ENCODE measurements at regions not wholly inside any gene's neighbourhood (a gene's known extent, or its start where the extent isn't known, plus 50 kb on each side); places are given as distances from the start of the nearest gene placed in this dataset.
"Not testable (repeated sequence)": the region's sequence is repeated elsewhere in the genome, so short reads cannot be mapped to it uniquely, and the experiment has no call there.

DNA sequence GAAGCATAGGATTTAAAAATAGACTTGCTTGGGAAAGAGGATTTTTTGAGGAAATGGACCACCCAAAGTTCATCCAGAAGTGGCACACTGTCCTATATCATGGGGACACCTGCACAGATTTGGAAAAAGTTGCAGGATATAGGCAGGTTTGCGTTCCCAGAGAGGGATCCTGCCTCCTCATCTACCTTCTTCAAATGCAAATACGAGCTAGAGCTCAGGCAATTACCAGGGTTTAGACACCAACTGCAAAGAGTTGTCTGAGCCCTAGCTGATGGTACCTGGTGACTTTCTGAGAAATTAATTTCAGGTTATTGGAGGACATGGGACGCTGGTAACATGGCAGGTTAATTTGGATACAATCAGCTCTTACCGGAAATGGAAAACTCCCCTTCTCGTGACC is 423.7 kb upstream of the MTPN start:
- no peak for DNase-seq

DNA sequence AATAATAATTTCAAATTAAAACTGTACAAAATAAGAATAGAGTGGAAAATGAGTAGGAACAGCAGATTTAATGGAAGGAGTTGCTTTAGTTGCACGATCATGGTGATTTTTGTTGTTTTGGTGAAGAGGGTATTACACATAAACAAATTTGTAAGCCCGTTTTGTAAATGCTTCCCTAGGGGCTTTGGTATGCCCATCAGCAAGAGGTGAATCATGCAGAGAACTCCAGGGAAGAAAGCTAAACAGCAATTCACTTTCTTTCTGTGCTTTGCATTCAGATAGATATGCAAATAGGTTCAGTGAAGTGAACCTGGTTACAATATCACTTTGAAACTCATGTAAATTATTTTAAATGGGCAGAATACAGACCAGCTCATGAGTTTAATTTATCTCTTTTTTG is 422.2 kb upstream of the MTPN start:
- DNase-seq = no peak

DNA sequence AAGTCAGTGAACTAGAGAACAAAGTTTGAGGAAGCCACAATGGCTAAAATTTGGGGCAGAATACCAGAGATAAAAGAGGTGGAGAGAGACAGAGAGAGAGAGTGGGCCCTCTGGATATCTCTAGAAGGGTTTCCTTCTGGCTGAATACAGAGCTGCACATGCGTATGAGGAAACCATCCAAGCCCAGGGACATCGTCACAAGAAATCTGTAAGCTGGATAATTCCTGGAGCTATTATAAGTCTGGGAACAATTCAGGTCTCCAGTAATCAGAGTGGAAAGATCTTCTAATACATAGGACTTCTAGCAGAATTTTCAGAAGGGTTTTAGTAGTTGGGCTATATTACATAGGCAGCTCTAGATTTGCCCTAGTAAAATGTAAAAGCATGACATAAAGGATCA is 415.7 kb upstream of the MTPN start:
- DNase-seq = no peak

DNA sequence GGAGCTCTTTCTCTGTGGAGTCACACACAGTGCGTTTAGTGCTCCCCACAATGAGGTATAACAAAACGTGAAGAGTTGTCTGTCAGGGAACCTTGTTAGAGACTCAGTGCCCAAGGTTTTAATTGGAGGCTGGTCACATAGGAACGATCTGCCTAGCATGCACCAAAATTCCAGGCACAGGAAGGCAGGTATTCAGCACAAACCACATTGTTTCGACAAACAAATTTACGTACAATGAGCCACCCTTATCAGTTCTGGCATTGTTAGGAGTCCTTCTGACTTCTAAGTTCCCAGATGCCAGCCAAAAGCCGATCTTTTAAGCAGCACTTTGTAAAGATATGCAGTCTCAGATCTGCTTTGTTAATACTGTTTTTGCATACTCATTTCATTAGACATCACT is 414.2 kb upstream of the MTPN start:
- no peak for DNase-seq

DNA sequence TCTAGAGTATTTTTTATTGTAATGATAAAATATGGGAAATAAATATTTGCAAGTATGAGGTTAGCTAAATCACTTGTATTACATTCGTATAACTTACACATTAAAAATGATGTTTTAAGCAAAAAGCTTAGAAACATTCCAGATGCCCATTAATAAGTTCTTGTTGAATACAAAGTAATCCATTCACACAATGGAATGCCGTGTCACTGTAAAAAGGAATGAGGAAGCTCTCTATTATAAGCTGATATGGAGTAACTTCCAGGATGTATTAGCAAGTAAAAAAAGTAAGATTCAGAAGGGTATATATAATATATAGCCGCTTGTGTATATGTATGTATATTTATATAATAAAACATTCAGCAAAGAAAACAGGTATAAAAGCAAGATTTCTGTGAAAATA is 412.8 kb upstream of the MTPN start:
- DNase-seq = no peak

DNA sequence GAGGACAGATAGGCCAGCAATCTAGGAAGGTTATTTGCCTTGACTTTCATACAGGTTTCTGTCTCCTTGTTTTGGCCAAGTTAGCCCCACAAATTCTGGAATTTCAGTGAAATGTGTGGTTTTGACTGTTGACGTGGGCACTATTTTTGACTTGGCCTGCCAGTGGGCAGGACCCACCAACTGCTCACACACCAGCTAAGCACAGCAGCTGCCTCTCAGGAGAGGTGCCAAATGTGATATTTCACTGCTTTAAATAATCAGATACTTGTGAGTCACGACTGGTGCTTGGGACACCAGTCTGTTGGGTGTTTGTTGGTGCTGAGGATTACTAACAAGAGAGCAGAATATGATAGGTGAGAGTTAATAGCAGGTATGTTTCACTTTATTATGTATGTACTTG is 409.7 kb upstream of the MTPN start:
- no peak for DNase-seq

DNA sequence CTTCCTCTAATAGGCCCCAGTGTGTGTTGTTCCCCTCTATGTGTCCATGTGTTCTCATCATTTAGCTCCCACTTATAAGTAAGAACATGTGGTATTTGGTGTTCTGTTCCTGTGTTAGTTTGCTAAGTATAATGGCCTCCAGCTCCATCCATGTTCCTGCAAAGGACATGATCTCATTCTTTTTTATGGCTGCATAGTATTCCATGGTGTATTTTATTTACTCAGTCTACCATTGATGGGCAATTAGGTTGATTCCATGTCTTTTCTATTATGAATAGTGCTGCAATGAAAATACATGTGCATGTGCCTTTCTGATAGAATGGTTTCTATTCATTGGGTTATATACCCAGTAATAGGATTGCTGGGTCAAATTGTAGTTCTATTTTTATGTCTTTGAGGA is 394.2 kb upstream of the MTPN start:
- not testable (repeated sequence) for DNase-seq

DNA sequence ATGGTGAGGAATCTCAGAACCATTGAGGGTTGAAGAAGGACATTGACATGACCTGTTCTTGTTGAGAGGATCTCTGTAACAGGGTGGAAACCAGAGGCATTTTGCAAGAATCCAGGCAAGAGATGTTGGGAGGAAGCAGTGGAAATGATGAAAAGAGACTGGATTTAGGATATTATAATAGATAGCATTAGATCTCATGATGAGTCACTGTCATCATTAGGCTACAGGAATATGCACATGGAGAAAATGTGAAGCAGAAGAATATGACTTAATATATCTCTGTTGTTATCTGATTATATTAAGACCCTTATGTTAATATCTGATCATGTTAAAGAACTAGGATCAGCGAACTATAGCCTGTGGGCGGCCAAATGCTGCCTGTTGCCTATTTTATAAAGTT is 393.0 kb upstream of the MTPN start:
- DNase-seq = no peak

DNA sequence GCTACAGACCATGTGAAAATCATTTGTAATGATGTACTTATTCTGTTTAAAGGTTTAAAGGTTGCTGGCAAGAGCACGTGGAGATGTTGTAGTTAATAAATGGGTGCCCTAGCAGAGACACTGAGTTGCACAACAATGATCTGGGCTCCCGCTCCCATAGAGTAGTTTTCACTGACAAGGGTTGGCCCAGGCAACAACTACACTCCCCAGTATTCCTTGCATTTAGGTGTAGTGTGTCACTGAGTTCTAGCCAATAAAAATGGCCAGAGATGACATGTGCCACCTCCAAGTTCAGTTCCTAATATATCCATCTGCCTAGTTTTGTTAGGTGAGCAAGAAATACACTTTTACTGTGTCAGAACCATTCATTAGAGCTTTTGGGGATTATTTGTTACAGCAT is 392.1 kb upstream of the MTPN start:
- no peak for DNase-seq

DNA sequence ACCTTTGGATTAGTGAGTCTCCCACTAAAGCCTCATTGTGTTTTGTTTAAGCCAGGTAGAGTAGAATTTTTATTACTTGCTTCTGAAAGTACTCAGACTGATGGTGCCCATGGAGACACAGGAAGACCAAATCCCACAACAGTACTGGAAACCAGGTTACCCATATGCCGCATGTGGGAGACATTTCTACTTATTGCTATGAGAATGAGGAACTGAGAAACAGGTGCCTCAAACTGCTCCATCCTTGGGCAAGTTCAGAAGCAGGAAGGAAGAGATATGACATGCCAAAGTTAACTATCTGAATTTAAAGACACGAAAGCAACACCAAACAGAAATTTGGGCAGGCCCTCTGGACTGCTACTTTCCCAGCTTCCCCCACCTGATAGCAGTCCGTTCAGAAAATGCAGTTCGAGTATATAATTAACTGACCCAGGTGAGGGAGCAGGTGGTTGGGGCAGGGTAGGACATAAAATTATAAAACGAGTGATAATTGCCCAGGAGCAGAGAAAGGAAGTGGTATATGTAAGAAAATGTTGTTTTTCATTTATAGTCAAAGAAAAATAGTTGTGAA is 382.3 kb upstream of the MTPN start:
- DNase-seq = no peak

DNA sequence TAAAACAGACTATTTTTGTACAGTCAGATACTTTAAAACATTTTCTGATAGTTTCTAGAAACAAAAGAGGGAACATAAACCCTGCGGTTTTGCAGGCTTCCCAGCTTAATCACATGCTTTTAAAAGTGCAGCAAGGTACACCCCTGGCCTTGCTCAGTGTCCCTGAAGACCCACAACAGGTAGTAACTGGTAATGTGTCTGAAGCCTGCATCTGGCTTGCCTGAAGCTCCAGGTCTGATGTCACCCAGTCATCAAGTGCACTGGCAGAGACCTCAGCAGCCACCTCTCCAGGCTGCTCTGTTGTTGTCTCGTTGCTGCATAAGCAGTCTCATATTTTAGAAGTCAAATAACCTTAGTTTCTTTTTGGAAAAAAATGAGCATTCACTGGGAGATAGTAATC is 376.1 kb upstream of the MTPN start:
- DNase-seq = no peak

DNA sequence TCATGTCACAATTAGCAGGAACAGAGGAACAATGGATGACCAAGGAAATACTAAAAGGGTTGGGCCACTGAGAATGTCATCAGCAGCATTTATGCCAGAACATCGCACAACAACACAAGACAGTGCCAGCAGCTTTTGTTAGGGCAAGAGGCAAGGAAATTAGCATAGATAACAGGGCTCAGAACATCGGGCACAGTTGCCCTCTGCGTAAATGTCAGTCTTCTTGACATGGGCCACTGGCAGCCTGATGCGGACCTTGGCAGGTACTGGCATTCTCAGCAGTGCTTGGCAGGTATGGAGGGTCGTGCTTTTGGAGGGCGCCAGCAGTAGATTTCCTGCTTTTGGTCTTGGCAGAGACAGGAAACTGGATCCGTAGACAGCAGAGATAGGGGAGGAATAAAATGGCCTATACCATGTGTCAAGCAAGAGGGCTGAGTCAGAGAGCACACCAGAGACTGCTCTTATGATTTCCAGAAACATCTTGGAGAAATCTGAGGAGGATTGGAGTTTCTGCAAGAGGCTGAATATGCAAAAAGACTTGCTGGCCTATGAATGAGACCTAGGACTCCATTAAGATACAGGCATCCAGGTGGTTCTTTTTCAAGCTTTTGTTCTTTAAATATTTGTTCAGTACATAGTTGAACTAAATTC is 371.5 kb upstream of the MTPN start:
- no peak for DNase-seq

DNA sequence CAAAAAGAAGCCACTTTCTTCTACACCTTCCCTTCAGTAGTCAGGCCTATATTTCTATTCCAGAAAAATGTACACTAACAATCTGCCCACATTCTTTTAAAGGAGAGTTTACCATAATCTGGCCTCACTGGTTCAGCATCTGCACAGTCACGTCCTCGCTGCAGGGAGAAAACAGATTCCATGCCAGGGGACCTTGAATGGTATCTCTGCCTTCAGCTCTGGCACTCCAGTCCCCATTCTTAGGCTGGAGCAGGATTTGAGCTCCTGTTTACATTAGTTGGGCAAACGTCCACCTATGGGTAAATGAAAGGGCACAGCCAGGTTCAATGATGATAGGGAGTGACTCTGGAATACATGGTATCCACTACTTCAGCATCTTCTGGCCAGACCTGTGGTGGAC is 371.0 kb upstream of the MTPN start:
- DNase-seq = no peak

DNA sequence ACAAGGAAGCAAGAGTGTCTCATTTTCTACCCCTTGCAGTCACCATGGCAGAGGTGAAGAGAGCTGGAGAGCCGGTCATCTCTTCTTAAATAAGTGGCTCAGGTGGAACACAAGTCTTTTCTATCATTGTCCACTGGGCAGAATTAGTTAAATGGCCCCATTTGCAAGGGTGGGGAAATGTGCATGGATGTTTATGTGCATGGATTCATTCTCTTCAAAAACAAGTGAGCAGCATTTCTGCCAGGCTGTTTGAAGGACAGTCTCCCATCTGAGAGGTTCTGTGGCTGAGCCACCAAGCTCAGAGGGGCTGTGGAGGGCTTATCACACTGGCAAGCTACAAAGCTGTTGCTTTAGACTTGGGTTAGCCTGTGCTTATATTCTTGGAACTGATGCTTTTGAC is 370.3 kb upstream of the MTPN start:
- no peak for DNase-seq

DNA sequence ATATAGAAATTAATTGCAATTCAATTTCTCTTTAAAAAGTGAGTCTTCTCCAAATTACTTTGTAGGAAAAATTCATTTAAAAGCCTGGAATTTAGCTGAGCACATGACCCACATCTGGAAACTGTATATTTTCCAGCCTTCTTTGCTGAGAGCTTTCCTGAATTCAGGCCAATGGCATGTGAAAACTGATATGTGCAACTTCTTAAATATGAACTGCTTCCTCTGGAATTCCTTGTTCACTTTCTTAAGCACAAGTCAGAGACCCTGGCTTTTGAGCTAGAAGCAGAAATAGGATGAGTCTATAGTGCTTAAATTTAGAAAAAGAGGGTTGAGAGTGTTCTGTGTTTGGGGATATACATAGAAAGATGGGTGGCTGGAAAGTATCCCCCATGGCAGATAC is 365.1 kb upstream of the MTPN start:
- no peak for DNase-seq

DNA sequence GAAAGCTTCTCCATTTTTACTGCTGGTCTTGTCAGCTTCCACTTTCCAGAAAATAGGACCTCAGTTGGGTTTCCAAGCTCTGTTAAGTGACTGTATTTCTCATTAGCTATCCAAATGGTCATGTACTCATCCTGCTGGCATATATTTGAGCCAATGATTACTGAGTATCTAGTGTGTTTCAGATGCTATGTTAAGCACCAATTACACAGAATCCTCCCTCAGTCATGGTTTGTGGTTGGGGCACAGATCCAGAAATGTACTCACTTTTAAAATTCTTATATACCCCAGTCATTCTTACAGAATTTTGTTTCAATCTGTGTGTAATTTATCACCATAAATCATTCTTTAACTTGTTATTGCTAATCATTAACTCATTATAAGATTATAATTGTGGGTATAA is 362.3 kb upstream of the MTPN start:
- no peak for DNase-seq

DNA sequence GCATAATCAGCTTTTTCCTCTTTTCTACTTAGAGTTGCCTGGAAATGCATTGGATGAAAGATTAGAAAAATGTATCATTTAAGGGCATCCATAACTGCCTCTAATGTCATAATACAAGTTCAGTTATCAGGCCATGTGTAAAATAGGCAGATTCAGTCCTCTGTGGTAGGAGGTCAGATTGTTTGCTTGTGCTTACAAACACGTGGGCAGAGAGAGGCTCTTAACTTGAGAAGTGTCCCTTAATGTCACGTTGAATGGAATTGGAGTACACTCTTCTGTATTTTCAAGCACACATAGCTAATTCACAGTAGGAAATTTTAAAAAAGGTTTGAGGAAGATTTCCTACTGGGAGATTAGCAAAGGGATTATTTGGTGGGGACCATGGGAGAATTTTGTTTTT is 359.8 kb upstream of the MTPN start:
- DNase-seq = no peak

DNA sequence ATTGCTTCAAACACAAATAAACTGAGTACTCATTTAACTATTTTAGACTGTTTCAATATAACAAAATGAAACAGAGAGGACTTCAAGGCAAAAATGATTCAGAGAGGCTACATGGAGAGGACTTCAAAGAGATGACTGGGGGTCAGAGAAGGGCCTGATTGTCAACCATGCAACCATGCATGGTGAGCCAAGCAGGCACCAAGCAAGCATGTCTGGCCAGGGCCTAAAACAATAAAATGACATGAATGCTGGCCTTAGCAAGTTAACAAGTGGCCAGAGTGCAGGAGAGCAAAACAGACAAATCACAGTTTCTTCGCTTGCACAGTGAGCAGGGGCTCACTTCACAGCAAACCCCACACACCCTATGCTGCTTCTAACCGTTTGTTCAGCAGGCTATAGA is 356.5 kb upstream of the MTPN start:
- no peak for DNase-seq

DNA sequence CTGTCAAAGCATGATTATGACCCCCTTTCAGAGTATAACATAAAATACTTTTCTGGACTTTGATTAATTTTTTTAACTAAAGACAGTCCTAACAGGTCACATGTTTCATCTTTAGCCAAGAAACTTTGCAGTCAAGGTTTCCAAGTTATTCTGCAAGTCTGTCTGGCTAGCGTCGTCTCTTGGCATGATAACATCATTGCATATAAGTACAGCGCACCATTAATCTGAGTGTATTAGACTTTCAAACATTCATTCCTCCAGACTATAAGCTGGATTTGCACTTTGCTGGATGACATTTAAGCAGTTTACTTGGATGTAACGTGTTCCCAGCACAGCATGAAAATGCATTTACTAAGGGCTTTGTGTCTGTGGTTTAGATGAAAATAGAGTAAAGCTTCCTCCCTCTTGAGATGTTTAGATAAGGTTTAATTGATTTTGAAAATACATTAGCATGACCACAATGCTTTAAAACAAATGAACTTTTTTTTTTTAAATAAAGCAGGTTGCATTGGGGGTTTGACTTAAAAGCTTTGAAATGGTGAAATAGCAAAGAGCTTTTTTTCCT is 349.0 kb upstream of the MTPN start:
- no peak for DNase-seq

DNA sequence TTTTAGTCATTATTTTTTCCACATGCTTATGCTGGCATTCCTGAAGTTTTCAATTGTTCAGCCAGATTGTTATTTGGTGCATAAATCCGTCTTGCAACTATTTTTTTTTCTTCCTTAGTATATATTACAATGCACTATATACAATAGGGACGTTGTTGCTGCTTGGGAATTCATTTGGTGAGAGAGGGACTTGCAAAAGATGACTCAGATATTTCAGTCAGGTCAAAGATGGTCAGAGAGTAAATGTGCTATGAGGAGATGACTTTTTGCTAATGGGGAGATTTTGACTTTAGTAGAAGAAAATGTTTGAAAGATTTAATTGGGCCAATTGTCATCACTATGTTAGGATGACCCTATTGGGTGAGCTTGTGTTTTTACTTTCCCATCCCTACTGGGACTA is 348.4 kb upstream of the MTPN start:
- no peak for DNase-seq

DNA sequence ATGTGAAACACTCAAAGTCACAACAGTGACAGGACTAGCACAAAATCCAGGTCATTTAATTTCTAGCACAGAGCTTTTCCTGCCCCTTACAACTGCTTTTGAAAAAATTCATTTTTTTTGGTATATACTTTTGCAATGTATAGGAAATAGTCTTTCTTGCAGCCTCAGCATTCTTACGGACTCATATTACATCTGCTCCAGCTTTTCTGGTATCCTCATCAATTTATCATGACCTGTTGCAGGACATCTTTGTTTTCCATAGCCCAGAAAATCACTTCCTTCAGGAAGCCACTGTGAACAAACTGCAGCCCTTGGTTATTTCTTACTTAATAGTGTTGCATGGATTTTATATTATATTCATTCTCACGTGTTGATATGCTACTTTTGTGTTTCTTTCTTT is 347.9 kb upstream of the MTPN start:
- no peak for DNase-seq

DNA sequence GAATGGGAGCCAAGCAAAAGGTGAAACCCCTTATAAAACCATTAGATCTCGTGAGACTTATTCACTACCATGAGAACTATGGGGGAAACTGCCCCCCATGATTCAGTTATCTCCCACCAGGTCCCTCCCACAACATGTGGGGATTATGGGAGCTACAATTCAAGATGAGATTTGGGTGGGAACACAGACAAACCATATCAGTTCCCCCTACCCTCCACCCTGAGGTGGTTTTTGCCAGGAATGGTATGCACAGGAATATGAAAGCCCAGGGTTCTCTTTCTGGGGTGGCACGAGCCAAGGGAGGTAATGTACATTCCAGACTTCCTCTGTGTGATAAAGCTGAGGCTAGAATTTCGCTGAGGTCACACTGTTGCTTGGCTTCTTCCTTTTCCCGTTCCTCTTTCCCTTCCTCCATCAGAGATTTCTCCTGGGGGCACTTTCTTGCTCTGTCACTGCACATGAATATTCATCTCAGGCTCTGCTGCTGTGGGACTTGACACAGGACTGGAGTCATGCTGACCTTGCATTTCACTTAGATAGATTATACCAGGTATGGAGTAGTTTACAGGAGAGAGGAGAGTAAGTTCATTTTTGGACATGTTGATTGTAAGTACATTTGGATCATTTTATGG is 347.0 kb upstream of the MTPN start:
- no peak for DNase-seq

DNA sequence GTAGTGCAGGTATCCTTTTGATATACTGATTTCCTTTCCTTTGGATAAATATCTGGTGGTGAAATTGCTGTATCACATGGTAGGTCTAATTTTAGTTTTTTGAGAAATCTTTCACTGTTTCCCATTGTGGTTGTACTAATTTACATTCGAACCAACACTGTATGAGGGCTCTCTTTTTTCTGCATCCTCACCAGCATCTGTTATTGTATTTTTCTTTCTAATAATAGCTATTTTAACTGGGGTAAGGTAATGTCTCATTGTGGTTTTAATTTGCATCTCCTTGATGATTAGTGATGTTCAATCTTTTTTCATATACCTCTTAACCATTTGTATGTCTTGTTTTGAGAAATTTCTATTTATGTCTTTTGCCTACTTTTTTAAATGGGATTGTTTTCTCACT is 335.4 kb upstream of the MTPN start:
- no peak for DNase-seq

DNA sequence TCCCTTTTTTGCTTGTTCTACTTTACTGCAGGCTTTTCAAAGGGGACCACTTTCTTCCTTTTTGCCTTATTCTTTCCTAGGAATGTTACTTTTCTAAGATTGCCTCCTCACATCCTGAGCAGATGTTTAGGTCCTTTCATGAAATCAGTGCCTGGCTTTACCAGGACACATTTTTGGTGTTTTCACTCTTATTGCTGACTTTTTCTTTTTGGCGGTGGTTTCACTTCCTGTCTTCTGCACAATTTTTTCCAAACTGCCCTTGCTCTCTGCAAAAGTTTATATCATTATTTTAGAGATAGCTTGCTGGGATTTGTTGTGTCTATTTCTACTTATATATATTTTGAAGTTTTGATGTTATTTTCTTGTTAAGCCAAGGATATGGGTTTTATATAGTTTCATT is 332.2 kb upstream of the MTPN start:
- no peak for DNase-seq

DNA sequence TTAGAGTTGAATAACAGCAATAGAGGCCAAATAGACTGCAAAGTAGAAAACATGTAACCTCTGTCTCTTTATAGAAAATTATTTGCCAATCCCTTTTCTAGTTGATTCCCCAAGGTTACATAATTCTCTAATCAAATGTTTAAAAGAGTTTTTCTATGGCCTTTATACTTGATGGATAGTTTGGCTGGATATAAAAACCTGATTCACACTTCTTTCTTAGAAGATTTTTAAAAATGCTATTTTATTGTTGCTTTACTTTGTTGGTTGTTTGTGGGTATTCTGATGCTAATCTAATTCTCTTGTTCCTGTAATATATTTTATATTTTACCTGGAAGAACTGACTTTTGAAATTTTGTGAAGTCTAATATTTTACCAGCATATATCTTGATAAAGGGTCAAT is 331.1 kb upstream of the MTPN start:
- DNase-seq = no peak
